Neuronal stem cell (in vitro differentiated cells): ENCODE measurements at regions not wholly inside any gene's neighbourhood (a gene's known extent, or its start where the extent isn't known, plus 50 kb on each side); places are given as distances from the start of the nearest gene placed in this dataset.

Experiments used
- DNase-seq: peaks from one replicate; pipeline ENCODE4 v3.0.0-alpha.2; 2013; ENCODE audit warnings: low spot score
- H2AFZ ChIP-seq: one replicate; pipeline ENCODE4 v1.6.1; 2013; ENCODE audit warnings: mild to moderate bottlenecking, low read length, inconsistent platforms
- H2AK5ac ChIP-seq: 2 replicates; pipeline ENCODE4 v1.6.1; 2013; ENCODE audit warnings: low read depth, mild to moderate bottlenecking, inconsistent platforms, low read length, moderate library complexity, mixed read lengths
- H2BK120ac ChIP-seq: 2 replicates; pipeline ENCODE4 v1.6.1; 2013; ENCODE audit warnings: low read depth, mild to moderate bottlenecking, inconsistent platforms, low read length, moderate library complexity, mixed read lengths
- H2BK12ac ChIP-seq: one replicate; pipeline ENCODE4 v1.6.1; 2013; ENCODE audit warnings: low read length, inconsistent platforms
- H2BK15ac ChIP-seq: 2 replicates; pipeline ENCODE4 v1.6.1; 2013; ENCODE audit warnings: mild to moderate bottlenecking, low read length, inconsistent platforms, mixed read lengths
- H2BK5ac ChIP-seq: one replicate; pipeline ENCODE4 v1.6.1; 2013; ENCODE audit warnings: inconsistent platforms, mild to moderate bottlenecking, low read length, moderate library complexity
- H3K14ac ChIP-seq: one replicate; pipeline ENCODE4 v1.6.1; 2013; ENCODE audit warnings: low read length, inconsistent platforms
- H3K18ac ChIP-seq: 2 replicates; pipeline ENCODE4 v1.6.1; 2013; ENCODE audit warnings: low read length, inconsistent platforms
- H3K23ac ChIP-seq: 2 replicates; pipeline ENCODE4 v1.6.1; 2013; ENCODE audit warnings: low read depth, mild to moderate bottlenecking, mixed read lengths, low read length, inconsistent platforms; ENCODE audit not compliant: poor library complexity
- H3K27ac ChIP-seq: replicated peaks from 3 replicates; pipeline ENCODE4 v1.5.1; 2013; ENCODE audit warnings: low read length, inconsistent platforms
- H3K27me3 ChIP-seq, 3 experiments: 2 replicates each; pipeline ENCODE4 v1.6.1; 2013; ENCODE audit warnings: low read length in 3 of 3, mild to moderate bottlenecking in 2 of 3, inconsistent platforms in 1 of 3, low read depth in 1 of 3, mixed read lengths in 1 of 3, moderate library complexity in 1 of 3; ENCODE audit not compliant: control insufficient read depth in 3 of 3, insufficient read depth in 3 of 3
- H3K36me3 ChIP-seq, 2 donors: replicated peaks in 1 of 2; 2 replicates each; pipeline ENCODE4 v1.6.1; 2013; ENCODE audit warnings: low read length in 2 of 2; ENCODE audit not compliant: control insufficient read depth in 2 of 2, insufficient read depth in 2 of 2
- H3K4ac ChIP-seq: 2 replicates; pipeline ENCODE4 v1.6.1; 2013; ENCODE audit warnings: inconsistent platforms, mild to moderate bottlenecking, low read length, moderate library complexity
- H3K4me1 ChIP-seq, 2 donors: 1 replicate in 1 of 2; 2 replicates in 1 of 2; pipeline ENCODE4 v1.6.1; 2013; ENCODE audit warnings: low read length in 2 of 2, low read depth in 1 of 2; ENCODE audit not compliant: control insufficient read depth in 2 of 2, insufficient read depth in 1 of 2
- H3K4me2 ChIP-seq: one replicate; pipeline ENCODE4 v1.6.1; 2013; ENCODE audit warnings: mild to moderate bottlenecking, low read length, inconsistent platforms; ENCODE audit not compliant: insufficient read depth, poor library complexity, severe bottlenecking
- H3K4me3 ChIP-seq, 2 donors: 2 replicates each; pipeline ENCODE4 v1.5.1; 2013; ENCODE audit warnings: low read length in 2 of 2, mild to moderate bottlenecking in 2 of 2, inconsistent platforms in 1 of 2, moderate library complexity in 1 of 2
- H3K79me1 ChIP-seq: one replicate; pipeline ENCODE4 v1.6.1; 2013; ENCODE audit warnings: low read depth, mild to moderate bottlenecking, inconsistent platforms, low read length, moderate library complexity
- H3K9ac ChIP-seq: one replicate; pipeline ENCODE4 v1.6.1; 2013; ENCODE audit warnings: mild to moderate bottlenecking, low read depth, low read length, inconsistent platforms; ENCODE audit not compliant: poor library complexity
- H3K9me3 ChIP-seq, 2 donors: replicated peaks in 1 of 2; 2 replicates each; pipeline versions ENCODE3 to v1.6.1; 2013; ENCODE audit warnings: low read length in 2 of 2, mild to moderate bottlenecking in 2 of 2, inconsistent platforms in 1 of 2, low read depth in 1 of 2, mixed read lengths in 1 of 2, moderate library complexity in 1 of 2; ENCODE audit not compliant: control insufficient read depth in 2 of 2, insufficient read depth in 1 of 2
- H4K8ac ChIP-seq: one replicate; pipeline ENCODE4 v1.6.1; 2013; ENCODE audit warnings: low read depth, mild to moderate bottlenecking, inconsistent platforms, low read length, moderate library complexity
- H4K91ac ChIP-seq: one replicate; pipeline ENCODE4 v1.6.1; 2013; ENCODE audit warnings: low read length, low read depth, mild to moderate bottlenecking, inconsistent platforms; ENCODE audit not compliant: poor library complexity
- WGBS, 2 donors: extraction: QIAGEN DNeasy Blood & Tissue Kit; methylation state at CpG; one replicate each; pipeline ENCODE4 v1.1.7; 2013; ENCODE audit warnings: missing lambda C conversion rate in 2 of 2, mixed read lengths in 1 of 2; ENCODE audit not compliant: insufficient read length in 2 of 2, insufficient replicate concordance in 1 of 2; ENCODE audit errors: extremely low coverage in 2 of 2; 5-methylcytosine and 5-hydroxymethylcytosine counted together

DNA sequence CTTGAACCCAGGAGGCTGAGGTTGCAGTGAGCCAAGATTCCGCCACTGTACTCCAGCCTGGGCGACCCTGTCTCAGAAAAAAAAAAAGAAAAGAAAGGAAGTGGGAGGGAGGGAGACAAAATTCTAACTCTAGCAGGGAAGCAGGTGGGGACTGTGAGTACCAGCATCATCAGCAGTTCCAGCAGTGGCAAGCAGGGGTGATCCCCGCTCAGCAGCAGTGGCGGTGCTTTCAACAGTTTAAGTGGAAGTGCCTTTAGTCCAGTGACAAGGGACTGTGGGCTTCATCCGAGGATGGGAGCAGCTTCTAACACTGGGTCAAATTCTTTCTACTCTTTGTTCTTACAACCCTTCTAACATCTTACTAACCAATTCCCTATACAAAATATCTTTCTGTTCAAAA is 858.1 kb upstream of the ADAMTS5 start:
- Histone ChIP-seq H2BK5ac (no peak overlapping the region), H2BK120ac (no peak overlapping the region), H3K9me3 (no peaks in the 10 kb centered on the region), H2BK15ac (no peak overlapping the region), H3K79me1 (no peaks in the 10 kb centered on the region), H3K27ac (no peak overlapping the region), H4K8ac (no peak overlapping the region), H3K4ac (no peak overlapping the region), H3K36me3 (no peaks in the 10 kb centered on the region), H3K23ac (no peak overlapping the region), H3K4me2 (no peak overlapping the region), H2AK5ac (no peak overlapping the region), H2BK12ac (no peak overlapping the region), H4K91ac (no peak overlapping the region), H3K4me1 (no peaks in the 10 kb centered on the region), H3K4me3 (no peak overlapping the region), H3K14ac (no peak overlapping the region), H3K9ac (no peak overlapping the region), H2AFZ (no peak overlapping the region), H3K18ac (no peak overlapping the region), H3K27me3 (no peaks in the 10 kb centered on the region)
- DNase-seq: no peak
- no CpG with 5 or more reads among the region's 5 CpGs for WGBS, 2 donors

- Histone ChIP-seq H2AK5ac (no peak overlapping the region), H3K27ac (no peak overlapping the region), H3K23ac (no peak overlapping the region), H3K4me1 (no peaks in the 10 kb centered on the region), H3K4ac (no peak overlapping the region), H2BK12ac (no peak overlapping the region), H2BK120ac (no peak overlapping the region), H2AFZ (no peak overlapping the region), H3K18ac (no peak overlapping the region), H3K9ac (no peak overlapping the region), H3K79me1 (no peaks in the 10 kb centered on the region), H3K4me2 (no peak overlapping the region), H3K4me3 (no peak overlapping the region), H3K27me3 (no peaks in the 10 kb centered on the region), H4K91ac (no peak overlapping the region), H2BK5ac (no peak overlapping the region), H3K14ac (no peak overlapping the region), H2BK15ac (no peak overlapping the region), H4K8ac (no peak overlapping the region), H3K9me3 (no peaks in the 10 kb centered on the region), H3K36me3 (no peaks in the 10 kb centered on the region)
- no peak for DNase-seq
- no CpG with 5 or more reads among the region's 8 CpGs for WGBS, 2 donors
These were observed 856.8 kb upstream of the ADAMTS5 start for GRCh38 chr21:27823652-27824201.

DNA sequence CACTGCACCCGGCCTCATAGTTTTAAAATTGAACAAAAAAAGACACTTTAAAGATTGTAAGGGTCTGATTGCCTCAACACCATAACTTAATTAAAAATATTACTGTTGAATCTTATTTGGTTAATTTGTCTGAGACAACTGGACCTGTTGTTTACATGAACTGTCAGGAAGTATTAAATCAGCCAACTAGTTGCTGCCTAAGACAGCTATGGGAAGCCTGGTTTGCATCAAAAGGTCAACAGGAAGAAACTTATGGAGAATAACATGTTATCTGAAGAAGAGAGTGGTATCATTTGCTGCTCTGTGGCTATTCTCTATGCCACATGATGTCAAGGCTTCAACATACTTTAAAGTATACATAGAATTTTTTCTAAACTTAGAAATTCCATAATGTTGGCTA is 853.5 kb upstream of the ADAMTS5 start:
- H2BK5ac ChIP-seq: no peak overlapping the region
- H3K9ac ChIP-seq: no peak overlapping the region
- WGBS, 2 donors: no CpG with 5 or more reads among the region's 1 CpG

DNA sequence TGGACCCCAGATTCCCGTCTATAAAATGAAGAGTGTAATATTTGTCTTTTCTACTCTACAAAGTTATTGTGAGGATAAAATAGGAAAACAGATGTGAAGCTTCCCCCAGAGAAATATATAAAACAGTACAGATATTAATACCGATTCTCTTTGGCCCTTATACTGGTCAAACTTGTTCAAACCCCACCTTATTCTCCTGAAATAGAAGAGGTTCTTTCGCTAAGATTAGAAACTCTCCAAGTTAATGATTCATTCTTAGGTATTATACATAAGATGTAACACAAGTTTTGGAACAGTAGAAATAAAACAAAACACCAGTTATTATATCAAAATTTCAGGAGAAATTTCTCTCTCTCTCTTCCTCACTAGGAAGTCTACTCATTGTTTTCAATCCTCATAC is 852.4 kb upstream of the ADAMTS5 start:
- Histone ChIP-seq H2BK120ac (no peak overlapping the region), H3K4me1 (no peaks in the 10 kb centered on the region), H3K18ac (no peak overlapping the region), H2BK5ac (no peak overlapping the region), H2AK5ac (no peak overlapping the region), H3K4me3 (no peak overlapping the region), H3K27ac (no peak overlapping the region), H3K23ac (no peak overlapping the region), H2BK12ac (no peak overlapping the region), H3K79me1 (no peaks in the 10 kb centered on the region), H3K14ac (no peak overlapping the region), H3K9ac (no peak overlapping the region), H2AFZ (no peak overlapping the region), H3K27me3 (no peaks in the 10 kb centered on the region), H2BK15ac (no peak overlapping the region), H3K9me3 (no peaks in the 10 kb centered on the region), H4K91ac (no peak overlapping the region), H3K4me2 (no peak overlapping the region), H4K8ac (no peak overlapping the region), H3K4ac (no peak overlapping the region), H3K36me3 (no peaks in the 10 kb centered on the region)
- no peak for DNase-seq
- no CpG with 5 or more reads among the region's 3 CpGs for WGBS, 2 donors

More for the DNA sequence above, 853.5 kb upstream of the ADAMTS5 start:
- H4K8ac ChIP-seq: no peak overlapping the region
- H3K27me3 ChIP-seq: no peaks in the 10 kb centered on the region
- H3K4ac ChIP-seq: no peak overlapping the region
- H3K4me2 ChIP-seq: no peak overlapping the region
- no peak overlapping the region for H3K23ac ChIP-seq
- no peak overlapping the region for H3K27ac ChIP-seq
- no peak overlapping the region for H2BK120ac ChIP-seq
- H3K4me1 ChIP-seq: no peaks in the 10 kb centered on the region
- no peak overlapping the region for H3K18ac ChIP-seq
- H3K14ac ChIP-seq: no peak overlapping the region
- H2AFZ ChIP-seq: no peak overlapping the region
- H2BK12ac ChIP-seq: no peak overlapping the region
- H2AK5ac ChIP-seq: no peak overlapping the region
- no peaks in the 10 kb centered on the region for H3K79me1 ChIP-seq
- H2BK15ac ChIP-seq: no peak overlapping the region
- no peak overlapping the region for H3K4me3 ChIP-seq
- no peaks in the 10 kb centered on the region for H3K9me3 ChIP-seq
- H3K36me3 ChIP-seq: no peaks in the 10 kb centered on the region
- DNase-seq: no peak
- H4K91ac ChIP-seq: no peak overlapping the region
